NT2/D1 (cell line): ENCODE measurements at regions not wholly inside any gene's neighbourhood (a gene's known extent, or its start where the extent isn't known, plus 50 kb on each side); places are given as distances from the start of the nearest gene placed in this dataset.

Source experiments
- DNase-seq: peaks from one replicate; pipeline ENCODE4 v3.0.0-alpha.2; 2011; ENCODE audit warnings: low read depth, low spot score
- H3K27me3 ChIP-seq: 2 replicates; pipeline ENCODE4 v1.6.0; 2011; ENCODE audit warnings: mild to moderate bottlenecking; ENCODE audit not compliant: insufficient read length, insufficient read depth
- H3K36me3 ChIP-seq: 2 replicates; pipeline ENCODE4 v1.6.1; 2011; ENCODE audit warnings: mild to moderate bottlenecking, low read length, mixed read lengths; ENCODE audit not compliant: insufficient read depth, insufficient read length
- H3K4me1 ChIP-seq: 2 replicates; pipeline ENCODE4 v1.5.1; 2011; ENCODE audit not compliant: insufficient read depth, insufficient read length
- H3K4me3 ChIP-seq: 2 replicates; pipeline ENCODE4 v1.5.1; 2011; ENCODE audit warnings: low read depth; ENCODE audit not compliant: insufficient read length
- H3K9ac ChIP-seq: 2 replicates; pipeline ENCODE4 v1.6.0; 2011; ENCODE audit warnings: low read depth; ENCODE audit not compliant: insufficient read length
- H3K9me3 ChIP-seq: 2 replicates; pipeline ENCODE4 v1.5.1; 2011; ENCODE audit warnings: mild to moderate bottlenecking, low read length; ENCODE audit not compliant: insufficient read depth
- SUZ12 ChIP-seq: IDR thresholded peaks from 2 replicates; pipeline ENCODE4 v1.6.1; 2011; ENCODE audit not compliant: insufficient read length, insufficient read depth; ENCODE audit errors: extremely low read depth
- YY1 ChIP-seq: IDR thresholded peaks from 2 replicates; pipeline ENCODE4 v1.6.1; 2011; ENCODE audit not compliant: insufficient read length, insufficient read depth
- ZNF274 ChIP-seq: IDR thresholded peaks from 2 replicates; pipeline ENCODE4 v1.6.1; 2011; ENCODE audit warnings: mild to moderate bottlenecking, low read depth, low read length

GRCh38 chr1:184153731-184154130 is 102.2 kb downstream of the TSEN15 start:
- no peak for TF ChIP-seq YY1
- no peak for TF ChIP-seq SUZ12
- TF ChIP-seq ZNF274: no peak
- Histone ChIP-seq H3K4me3 (no peak overlapping the region), H3K9ac (no peak overlapping the region), H3K36me3 (no peaks in the 10 kb centered on the region), H3K27me3 (no peaks in the 10 kb centered on the region), H3K4me1 (peaks cover 6% of the 10 kb centered on the region), H3K9me3 (no peaks in the 10 kb centered on the region)
- DNase-seq: no peak

GRCh38 chr1:184156521-184157393 is 105.2 kb downstream of the TSEN15 start:
- no peak overlapping the region for H3K4me3 ChIP-seq
- no peaks in the 10 kb centered on the region for H3K27me3 ChIP-seq
- no peaks in the 10 kb centered on the region for H3K36me3 ChIP-seq
- H3K9me3 ChIP-seq: peaks cover 11% of the 10 kb centered on the region
- no peak for DNase-seq
- H3K9ac ChIP-seq: no peak overlapping the region
- TF ChIP-seq SUZ12 (no peak), ZNF274 (no peak), YY1 (no peak)
- peaks cover 6% of the 10 kb centered on the region for H3K4me1 ChIP-seq

- Histone ChIP-seq H3K36me3 (no peaks in the 10 kb centered on the region), H3K4me3 (no peak overlapping the region), H3K4me1 (peaks cover 6% of the 10 kb centered on the region), H3K9me3 (peaks cover 11% of the 10 kb centered on the region), H3K9ac (no peak overlapping the region), H3K27me3 (no peaks in the 10 kb centered on the region)
- TF ChIP-seq SUZ12: no peak
- no peak for TF ChIP-seq YY1
- TF ChIP-seq ZNF274: no peak
- DNase-seq: no peak
Measured at GRCh38 chr1:184157394-184157742, 105.8 kb downstream of the TSEN15 start.

- peaks cover 6% of the 10 kb centered on the region for H3K4me1 ChIP-seq
- H3K9ac ChIP-seq: no peak overlapping the region
- no peak for TF ChIP-seq ZNF274
- no peak for TF ChIP-seq YY1
- TF ChIP-seq SUZ12: no peak
- peaks cover 11% of the 10 kb centered on the region for H3K9me3 ChIP-seq
- no peaks in the 10 kb centered on the region for H3K36me3 ChIP-seq
- H3K4me3 ChIP-seq: no peak overlapping the region
- peak; percentile 46 for DNase-seq
- H3K27me3 ChIP-seq: no peaks in the 10 kb centered on the region
Measured at GRCh38 chr1:184158896-184159681, 107.6 kb downstream of the TSEN15 start.

GRCh38 chr1:184160236-184160635 is 108.7 kb downstream of the TSEN15 start:
- DNase-seq: no peak
- Histone ChIP-seq H3K9me3 (peaks cover 17% of the 10 kb centered on the region), H3K4me1 (peaks cover 6% of the 10 kb centered on the region), H3K9ac (no peak overlapping the region), H3K4me3 (no peak overlapping the region), H3K27me3 (no peaks in the 10 kb centered on the region), H3K36me3 (no peaks in the 10 kb centered on the region)
- TF ChIP-seq SUZ12 (no peak), ZNF274 (no peak), YY1 (no peak)

GRCh38 chr1:184161071-184161698 is 109.7 kb downstream of the TSEN15 start:
- TF ChIP-seq SUZ12: no peak
- DNase-seq: no peak
- Histone ChIP-seq H3K9me3 (peaks cover 17% of the 10 kb centered on the region), H3K4me1 (peaks cover 6% of the 10 kb centered on the region), H3K4me3 (no peak overlapping the region), H3K9ac (no peak overlapping the region), H3K27me3 (no peaks in the 10 kb centered on the region), H3K36me3 (no peaks in the 10 kb centered on the region)

- Histone ChIP-seq H3K36me3 (no peaks in the 10 kb centered on the region), H3K27me3 (no peaks in the 10 kb centered on the region), H3K9me3 (peaks cover 17% of the 10 kb centered on the region), H3K4me3 (no peak overlapping the region), H3K4me1 (no peaks in the 10 kb centered on the region), H3K9ac (no peak overlapping the region)
- TF ChIP-seq SUZ12: no peak
- no peak for TF ChIP-seq YY1
- TF ChIP-seq ZNF274: no peak
- no peak for DNase-seq
Measured at GRCh38 chr1:184162281-184162680, 110.8 kb downstream of the TSEN15 start.
